ENCODE measurements at regions not wholly inside any gene's neighbourhood (a gene's known extent, or its start where the extent isn't known, plus 50 kb on each side); places are given as distances from the start of the nearest gene placed in this dataset.

GRCh38 chr9:107943901-107944300 lies 454.3 kb upstream of the KLF4 start:
- H3K4me3 ChIP-seq, result no peak overlapping the region
- no peaks in the 10 kb centered on the region for H3K9me3 ChIP-seq (ENCODE audit: control insufficient read depth in 4 of 4, insufficient read depth in 3 of 4, low read length in 3 of 4)
- TF ChIP-seq, protein P1, sequence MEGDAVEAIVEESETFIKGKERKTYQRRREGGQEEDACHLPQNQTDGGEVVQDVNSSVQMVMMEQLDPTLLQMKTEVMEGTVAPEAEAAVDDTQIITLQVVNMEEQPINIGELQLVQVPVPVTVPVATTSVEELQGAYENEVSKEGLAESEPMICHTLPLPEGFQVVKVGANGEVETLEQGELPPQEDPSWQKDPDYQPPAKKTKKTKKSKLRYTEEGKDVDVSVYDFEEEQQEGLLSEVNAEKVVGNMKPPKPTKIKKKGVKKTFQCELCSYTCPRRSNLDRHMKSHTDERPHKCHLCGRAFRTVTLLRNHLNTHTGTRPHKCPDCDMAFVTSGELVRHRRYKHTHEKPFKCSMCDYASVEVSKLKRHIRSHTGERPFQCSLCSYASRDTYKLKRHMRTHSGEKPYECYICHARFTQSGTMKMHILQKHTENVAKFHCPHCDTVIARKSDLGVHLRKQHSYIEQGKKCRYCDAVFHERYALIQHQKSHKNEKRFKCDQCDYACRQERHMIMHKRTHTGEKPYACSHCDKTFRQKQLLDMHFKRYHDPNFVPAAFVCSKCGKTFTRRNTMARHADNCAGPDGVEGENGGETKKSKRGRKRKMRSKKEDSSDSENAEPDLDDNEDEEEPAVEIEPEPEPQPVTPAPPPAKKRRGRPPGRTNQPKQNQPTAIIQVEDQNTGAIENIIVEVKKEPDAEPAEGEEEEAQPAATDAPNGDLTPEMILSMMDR (IDR thresholded peaks at IDR 0.05; ENCODE audit: control extremely low read depth, extremely low read depth), result no peak
- DNase-seq, result no peak
- H3K27me3 ChIP-seq (ENCODE audit: control insufficient read depth in 3 of 3, insufficient read depth in 3 of 3, low read length in 2 of 3), result no peaks in the 10 kb centered on the region
- no peaks in the 10 kb centered on the region for H3K4me1 ChIP-seq (ENCODE audit: control insufficient read depth in 5 of 5, insufficient read depth in 5 of 5, low read length in 5 of 5)
- 86 to 90% methylated on average over 3 of the region's 3 CpGs for WGBS, 2 donors
- H3K27ac ChIP-seq (ENCODE audit: low read depth in 1 of 2, low read length in 1 of 2), result no peak overlapping the region
- no peaks in the 10 kb centered on the region for H3K36me3 ChIP-seq (ENCODE audit: control insufficient read depth in 4 of 4, insufficient read depth in 4 of 4, low read length in 4 of 4)
- no peak for ATAC-seq (ENCODE audit: insufficient read depth, low FRiP score)
- H3K9ac ChIP-seq (ENCODE audit: insufficient read depth in 1 of 2, low read length in 2 of 2), result no peak overlapping the region

DNA sequence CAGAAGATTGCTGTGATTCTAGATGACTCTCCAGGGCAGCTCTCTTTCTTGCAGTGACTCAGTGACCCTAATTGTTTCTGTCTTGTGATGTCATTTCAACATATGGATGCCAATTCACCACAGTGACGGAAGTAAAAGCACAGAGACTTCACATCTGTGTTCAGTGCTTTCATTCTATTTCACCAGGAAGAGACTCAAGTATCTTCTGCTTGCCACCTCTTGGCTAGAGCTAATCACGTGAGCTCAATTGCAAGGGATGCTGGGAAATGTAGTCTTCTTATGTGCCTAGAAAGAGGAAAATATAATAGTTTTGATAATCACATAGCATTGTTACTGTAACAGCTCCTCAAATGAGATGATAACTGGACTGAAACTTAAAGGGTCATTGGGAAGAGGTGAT lies 453.3 kb upstream of the KLF4 start:
- Histone ChIP-seq H3K9ac (ENCODE audit: insufficient read depth in 1 of 2, low read length in 2 of 2) (no peak overlapping the region), H3K27ac (ENCODE audit: low read depth in 1 of 2, low read length in 1 of 2) (no peak overlapping the region), H3K27me3 (ENCODE audit: control insufficient read depth in 3 of 3, insufficient read depth in 3 of 3, low read length in 2 of 3) (no peaks in the 10 kb centered on the region), H3K36me3 (ENCODE audit: control insufficient read depth in 4 of 4, insufficient read depth in 4 of 4, low read length in 4 of 4) (no peaks in the 10 kb centered on the region), H3K4me3 (no peak overlapping the region), H3K4me1 (ENCODE audit: control insufficient read depth in 5 of 5, insufficient read depth in 5 of 5, low read length in 5 of 5) (no peaks in the 10 kb centered on the region), H3K9me3 (ENCODE audit: control insufficient read depth in 4 of 4, insufficient read depth in 3 of 4, low read length in 3 of 4) (no peaks in the 10 kb centered on the region)
- ATAC-seq (ENCODE audit: insufficient read depth, low FRiP score) (no peak), DNase-seq (no peak)
- TF ChIP-seq, protein P1 (IDR thresholded peaks at IDR 0.05; ENCODE audit: control extremely low read depth, extremely low read depth), result no peak
- 83 to 92% methylated on average over 2 of the region's 2 CpGs for WGBS, 2 donors

DNA sequence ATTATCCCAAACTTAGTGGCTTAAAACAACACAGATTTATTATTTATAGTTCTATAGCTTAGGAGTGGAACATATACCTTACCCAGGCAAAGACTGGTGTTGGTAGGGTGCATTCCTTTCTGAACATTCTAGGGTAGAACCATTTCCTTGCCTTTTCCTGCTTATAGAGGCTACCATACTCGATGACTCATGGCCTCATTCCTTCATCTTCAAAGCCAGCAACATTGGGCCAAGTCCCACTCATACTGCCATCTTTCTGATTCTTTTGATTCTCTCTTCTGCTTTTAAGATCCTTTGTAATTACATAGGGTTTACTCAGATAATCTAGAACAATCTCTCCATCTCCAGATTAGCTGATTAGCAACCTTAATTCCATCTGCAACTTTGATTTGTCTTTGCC lies 452.7 kb upstream of the KLF4 start:
- H3K27me3 ChIP-seq (ENCODE audit: control insufficient read depth in 3 of 3, insufficient read depth in 3 of 3, low read length in 2 of 3), result no peaks in the 10 kb centered on the region
- ATAC-seq (ENCODE audit: insufficient read depth, low FRiP score) (no peak), DNase-seq (no peak)
- no peaks in the 10 kb centered on the region for H3K9me3 ChIP-seq (ENCODE audit: control insufficient read depth in 4 of 4, insufficient read depth in 3 of 4, low read length in 3 of 4)
- H3K36me3 ChIP-seq (ENCODE audit: control insufficient read depth in 4 of 4, insufficient read depth in 4 of 4, low read length in 4 of 4), result no peaks in the 10 kb centered on the region
- no peak overlapping the region for H3K9ac ChIP-seq (ENCODE audit: insufficient read depth in 1 of 2, low read length in 2 of 2)
- TF ChIP-seq, protein P1 (IDR thresholded peaks at IDR 0.05; ENCODE audit: control extremely low read depth, extremely low read depth), result no peak
- 75 to 96% methylated on average over 1 of the region's 1 CpG for WGBS, 2 donors
- no peak overlapping the region for H3K27ac ChIP-seq (ENCODE audit: low read depth in 1 of 2, low read length in 1 of 2)
- no peaks in the 10 kb centered on the region for H3K4me1 ChIP-seq (ENCODE audit: control insufficient read depth in 5 of 5, insufficient read depth in 5 of 5, low read length in 5 of 5)
- no peak overlapping the region for H3K4me3 ChIP-seq
